Cardiac muscle cell (in vitro differentiated cells and primary cell): ENCODE measurements at regions not wholly inside any gene's neighbourhood (a gene's known extent, or its start where the extent isn't known, plus 50 kb on each side); places are given as distances from the start of the nearest gene placed in this dataset.

Experiments used
- DNase-seq, 2 donors: peaks; one replicate each; pipeline versions ENCODE4 v3.0.0 to v3.0.0-alpha.2; 2010 to 2017; ENCODE audit warnings: low read depth in 1 of 2, low spot score in 1 of 2
- H3K27ac ChIP-seq: fragments of 200-600 bp; sonication (generic); 2 replicates; pipeline ENCODE4 v1.5.1; 2016
- H3K27me3 ChIP-seq: fragments of 200-600 bp; sonication (generic); 2 replicates; pipeline ENCODE4 v1.6.0; 2016; ENCODE audit warnings: control low read depth
- H3K36me3 ChIP-seq: fragments of 200-600 bp; sonication (generic); 2 replicates; pipeline ENCODE4 v1.5.1; 2016; ENCODE audit warnings: control low read depth
- H3K4me1 ChIP-seq: fragments of 200-600 bp; sonication (generic); 2 replicates; pipeline ENCODE4 v1.8.1; 2017; ENCODE audit warnings: low read depth, mild to moderate bottlenecking, mixed run types
- H3K4me3 ChIP-seq: fragments of 200-600 bp; sonication (generic); 2 replicates; pipeline ENCODE4 v1.5.1; 2016; ENCODE audit warnings: mild to moderate bottlenecking
- H3K9me3 ChIP-seq: fragments of 200-600 bp; sonication (generic); 2 replicates; pipeline ENCODE4 v1.5.1; 2017; ENCODE audit warnings: low read depth, mild to moderate bottlenecking, control low read depth
- CTCF ChIP-seq: IDR thresholded peaks from 2 replicates; pipeline ENCODE4 v1.5.1; 2012; ENCODE audit warnings: low read depth, mild to moderate bottlenecking, low read length

DNA sequence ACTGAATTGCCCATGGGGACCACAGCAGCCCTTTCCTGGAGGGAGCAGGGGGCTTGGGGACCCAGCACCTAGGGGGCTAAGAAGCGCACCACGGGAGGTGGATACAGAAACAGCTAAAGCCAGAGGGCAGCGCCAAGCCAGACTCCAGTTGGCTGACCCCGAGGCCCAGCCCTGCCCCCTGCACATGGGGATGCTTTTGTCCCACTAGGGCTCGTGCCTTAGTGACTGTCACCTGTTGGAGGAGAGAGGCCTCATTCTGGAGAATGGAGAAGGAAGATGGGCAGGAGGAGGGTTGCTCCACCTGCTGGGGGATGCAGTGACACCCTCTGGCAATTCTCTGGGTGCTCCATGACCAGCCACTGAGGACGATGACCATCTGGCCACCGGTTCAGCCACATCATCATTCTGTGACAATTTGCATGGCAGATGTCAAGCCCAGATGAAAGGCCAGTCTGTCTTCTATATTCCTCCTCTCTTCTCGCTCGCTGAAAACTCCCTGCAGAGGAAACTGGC lies 167.8 kb upstream of the TLE3 start:
- TF ChIP-seq CTCF: peak; percentile 16
- H3K4me1 ChIP-seq: peaks cover 10% of the 10 kb centered on the region

DNA sequence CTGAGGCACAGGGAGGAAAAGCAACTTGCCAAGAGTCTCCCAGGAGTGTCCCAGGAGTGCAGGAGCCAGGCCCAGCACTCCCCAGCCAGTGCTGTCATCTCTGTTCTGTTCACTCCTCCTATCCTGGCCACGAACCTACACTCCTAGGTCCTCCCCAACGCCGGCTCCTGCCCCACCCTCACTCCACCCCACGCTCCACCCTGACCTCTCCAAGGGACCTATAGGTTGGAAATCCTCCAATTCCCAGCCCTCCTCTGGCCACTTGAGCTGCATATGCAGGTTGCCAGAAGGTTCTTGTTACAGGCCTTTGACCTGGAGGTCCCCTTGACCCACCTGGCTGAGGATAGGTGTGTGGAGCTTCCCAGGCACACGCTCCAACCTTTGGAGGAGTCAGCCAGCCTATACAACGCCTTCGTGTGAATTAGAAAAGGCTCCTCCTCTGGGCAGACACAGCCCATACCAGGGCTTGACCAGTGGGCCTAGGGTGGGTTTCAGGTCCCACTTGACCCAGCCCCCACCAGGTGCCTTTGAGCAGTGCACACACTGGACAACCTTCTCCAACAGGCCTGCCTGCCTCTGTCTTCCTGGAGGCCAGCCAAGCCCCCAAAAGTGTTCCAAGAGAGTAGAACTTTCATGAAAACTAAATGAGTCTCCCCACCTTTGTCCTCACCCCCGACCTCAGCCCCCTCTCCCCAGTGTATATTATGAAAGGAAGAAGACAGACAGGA lies 167.2 kb upstream of the TLE3 start:
- Histone ChIP-seq H3K4me3 (no peak overlapping the region), H3K4me1 (peaks cover 10% of the 10 kb centered on the region), H3K27ac (no peak overlapping the region), H3K27me3 (peaks cover 39% of the 10 kb centered on the region), H3K9me3 (no peaks in the 10 kb centered on the region), H3K36me3 (no peaks in the 10 kb centered on the region)
- no peak for DNase-seq
- TF ChIP-seq CTCF: no peak

More for the DNA sequence above, 167.8 kb upstream of the TLE3 start:
- H3K27me3 ChIP-seq: peaks cover 45% of the 10 kb centered on the region
- no peaks in the 10 kb centered on the region for H3K36me3 ChIP-seq
- H3K27ac ChIP-seq: no peak overlapping the region
- no peaks in the 10 kb centered on the region for H3K9me3 ChIP-seq
- DNase-seq: no peak
- no peak overlapping the region for H3K4me3 ChIP-seq

DNA sequence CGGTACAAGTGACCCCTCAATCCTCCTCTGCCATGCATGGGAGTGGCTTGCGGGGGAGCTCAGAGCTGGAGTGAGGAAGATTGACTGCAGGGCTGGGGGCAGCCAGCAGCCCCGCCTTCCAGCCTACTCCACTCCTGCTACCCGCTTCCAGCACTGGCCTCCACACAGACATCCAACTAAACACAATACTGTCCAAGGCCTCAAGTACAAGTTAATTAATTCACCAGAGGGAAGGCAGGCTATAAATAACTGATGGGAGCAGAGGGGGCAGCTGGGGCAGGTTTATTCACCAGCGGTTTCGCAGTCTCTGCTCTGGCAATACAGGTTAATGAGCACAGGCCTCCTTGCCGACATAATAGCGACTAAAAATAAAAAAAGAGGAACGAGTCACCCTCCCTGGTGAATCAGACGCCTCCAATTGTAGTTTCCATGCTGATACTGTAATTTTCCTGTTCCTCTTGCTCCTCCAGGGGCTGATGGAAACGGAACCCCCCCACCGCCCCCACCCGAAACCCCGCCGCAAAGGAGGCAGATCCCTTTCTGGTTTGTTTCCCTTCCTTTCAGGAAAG lies 166.4 kb upstream of the TLE3 start:
- H3K4me1 ChIP-seq: peaks cover 11% of the 10 kb centered on the region
- no peaks in the 10 kb centered on the region for H3K9me3 ChIP-seq
- H3K27me3 ChIP-seq: peaks cover 31% of the 10 kb centered on the region
- H3K36me3 ChIP-seq: no peaks in the 10 kb centered on the region
- no peak overlapping the region for H3K4me3 ChIP-seq
- peak; percentile 18 to 60 for DNase-seq
- no peak overlapping the region for H3K27ac ChIP-seq
- TF ChIP-seq CTCF: no peak

DNA sequence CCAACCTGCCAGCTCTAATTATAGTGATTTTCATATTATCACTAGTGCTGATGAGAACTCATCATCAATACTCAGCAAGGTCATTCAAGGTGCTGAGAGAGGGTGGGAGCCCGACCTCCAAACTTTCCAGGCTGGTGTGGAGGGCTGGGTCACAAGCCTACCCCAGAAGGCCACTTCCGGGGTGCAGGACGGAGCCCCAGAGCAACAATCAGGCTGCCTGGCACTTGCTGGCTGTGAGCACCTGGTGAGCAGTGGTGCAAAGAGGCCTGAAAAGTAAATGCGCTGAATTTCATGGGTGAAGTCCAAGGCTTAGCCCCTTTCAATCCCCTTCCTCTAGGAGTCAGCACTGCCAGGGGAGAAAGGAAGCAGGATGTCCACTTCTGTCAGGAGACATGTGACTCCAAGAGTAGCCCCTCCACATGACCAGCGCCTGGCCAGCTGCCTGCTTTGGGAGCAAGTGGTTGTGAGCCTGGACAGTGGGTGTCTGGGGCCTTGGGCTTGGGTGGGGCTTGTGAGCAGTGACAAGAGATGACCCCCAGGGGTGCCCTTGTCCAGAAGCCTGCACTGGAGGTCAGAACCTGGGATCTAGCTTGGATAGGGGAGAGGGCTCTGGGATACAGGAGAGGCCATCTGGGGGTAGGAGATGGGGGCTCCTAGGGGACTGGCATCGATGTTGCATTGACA lies 165.0 kb upstream of the TLE3 start:
- Histone ChIP-seq H3K4me1 (peaks cover 16% of the 10 kb centered on the region), H3K9me3 (no peaks in the 10 kb centered on the region), H3K27ac (no peak overlapping the region), H3K36me3 (no peaks in the 10 kb centered on the region), H3K27me3 (peaks cover 21% of the 10 kb centered on the region), H3K4me3 (no peak overlapping the region)
- no peak for DNase-seq
- no peak for TF ChIP-seq CTCF

- Histone ChIP-seq H3K9me3 (no peaks in the 10 kb centered on the region), H3K36me3 (no peaks in the 10 kb centered on the region), H3K4me1 (peaks cover 16% of the 10 kb centered on the region), H3K27me3 (peaks cover 19% of the 10 kb centered on the region), H3K4me3 (no peak overlapping the region), H3K27ac (no peak overlapping the region)
- DNase-seq: no peak
- TF ChIP-seq CTCF: no peak
These were observed 164.5 kb upstream of the TLE3 start for GRCh38 chr15:70262171-70262570.
